Suprapubic skin (tissue), 4 donors: ENCODE measurements at regions not wholly inside any gene's neighbourhood (a gene's known extent, or its start where the extent isn't known, plus 50 kb on each side); places are given as distances from the start of the nearest gene placed in this dataset.

Source experiments
- DNase-seq, 2 donors: peaks; one replicate each; pipeline ENCODE4 v3.0.0-alpha.2; 2019; ENCODE audit warnings: low spot score in 2 of 2
- H3K27ac ChIP-seq: fragments of 200-600 bp; sonication (generic); one replicate; pipeline ENCODE4 v1.5.1; 2019
- H3K27me3 ChIP-seq: fragments of 200-600 bp; sonication (generic); one replicate; pipeline ENCODE4 v1.5.1; 2019
- H3K36me3 ChIP-seq: fragments of 200-600 bp; sonication (generic); one replicate; pipeline ENCODE4 v1.5.1; 2019
- H3K4me1 ChIP-seq: fragments of 200-600 bp; sonication (generic); one replicate; pipeline ENCODE4 v1.5.1; 2019
- H3K4me3 ChIP-seq: fragments of 200-600 bp; sonication (generic); one replicate; pipeline ENCODE4 v1.5.1; 2019; ENCODE audit warnings: mild to moderate bottlenecking
- H3K9me3 ChIP-seq: fragments of 200-600 bp; sonication (generic); one replicate; pipeline ENCODE4 v1.5.1; 2019
- EP300 ChIP-seq: sonication (generic); formaldehyde crosslinking; IDR thresholded peaks from one replicate; pipeline ENCODE4 v1.6.1; 2017; ENCODE audit warnings: antibody characterized with exemption
- POLR2A ChIP-seq, 2 donors: fragments of 450-650 bp; IDR thresholded peaks; one replicate each; pipeline ENCODE4 v1.6.1; 2017; ENCODE audit warnings: antibody characterized with exemption in 2 of 2, mild to moderate bottlenecking in 2 of 2, moderate library complexity in 2 of 2
- POLR2AphosphoS5 ChIP-seq, 3 donors: sonication (generic); formaldehyde crosslinking; IDR thresholded peaks; one replicate each; pipeline ENCODE4 v1.6.1; 2017; ENCODE audit warnings: antibody characterized with exemption in 3 of 3
- WGBS: methylation state at CpG from one replicate; pipeline ENCODE4 v1.1.5; 2018; 5-methylcytosine and 5-hydroxymethylcytosine counted together
- TF ChIP-seq, protein P1 (sequence below), 2 donors: fragments of 200-600 bp in 1 of 2; fragments of 450-650 bp in 1 of 2; sonication (generic) in 1 of 2; IDR thresholded peaks; one replicate each; pipeline ENCODE4 v1.5.1; 2016 to 2019; ENCODE audit warnings: antibody characterized with exemption in 2 of 2, mild to moderate bottlenecking in 1 of 2, moderate library complexity in 1 of 2

GRCh38 chr17:13909901-13910519, 159.3 kb upstream of the COX10 start:
- Histone ChIP-seq H3K4me1 (no peaks in the 10 kb centered on the region), H3K36me3 (no peaks in the 10 kb centered on the region), H3K9me3 (no peaks in the 10 kb centered on the region), H3K27ac (no peak overlapping the region), H3K27me3 (no peaks in the 10 kb centered on the region), H3K4me3 (no peak overlapping the region)
- no peak for DNase-seq
- TF ChIP-seq POLR2AphosphoS5 (IDR thresholded peaks at IDR 0.05) (no peak), POLR2A (IDR thresholded peaks at IDR 0.05) (no peak), EP300 (no peak)
- TF ChIP-seq, protein P1, sequence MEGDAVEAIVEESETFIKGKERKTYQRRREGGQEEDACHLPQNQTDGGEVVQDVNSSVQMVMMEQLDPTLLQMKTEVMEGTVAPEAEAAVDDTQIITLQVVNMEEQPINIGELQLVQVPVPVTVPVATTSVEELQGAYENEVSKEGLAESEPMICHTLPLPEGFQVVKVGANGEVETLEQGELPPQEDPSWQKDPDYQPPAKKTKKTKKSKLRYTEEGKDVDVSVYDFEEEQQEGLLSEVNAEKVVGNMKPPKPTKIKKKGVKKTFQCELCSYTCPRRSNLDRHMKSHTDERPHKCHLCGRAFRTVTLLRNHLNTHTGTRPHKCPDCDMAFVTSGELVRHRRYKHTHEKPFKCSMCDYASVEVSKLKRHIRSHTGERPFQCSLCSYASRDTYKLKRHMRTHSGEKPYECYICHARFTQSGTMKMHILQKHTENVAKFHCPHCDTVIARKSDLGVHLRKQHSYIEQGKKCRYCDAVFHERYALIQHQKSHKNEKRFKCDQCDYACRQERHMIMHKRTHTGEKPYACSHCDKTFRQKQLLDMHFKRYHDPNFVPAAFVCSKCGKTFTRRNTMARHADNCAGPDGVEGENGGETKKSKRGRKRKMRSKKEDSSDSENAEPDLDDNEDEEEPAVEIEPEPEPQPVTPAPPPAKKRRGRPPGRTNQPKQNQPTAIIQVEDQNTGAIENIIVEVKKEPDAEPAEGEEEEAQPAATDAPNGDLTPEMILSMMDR (IDR thresholded peaks at IDR 0.05), result no peak
- WGBS, result 93% methylated on average over 9 of the region's 11 CpGs

DNA sequence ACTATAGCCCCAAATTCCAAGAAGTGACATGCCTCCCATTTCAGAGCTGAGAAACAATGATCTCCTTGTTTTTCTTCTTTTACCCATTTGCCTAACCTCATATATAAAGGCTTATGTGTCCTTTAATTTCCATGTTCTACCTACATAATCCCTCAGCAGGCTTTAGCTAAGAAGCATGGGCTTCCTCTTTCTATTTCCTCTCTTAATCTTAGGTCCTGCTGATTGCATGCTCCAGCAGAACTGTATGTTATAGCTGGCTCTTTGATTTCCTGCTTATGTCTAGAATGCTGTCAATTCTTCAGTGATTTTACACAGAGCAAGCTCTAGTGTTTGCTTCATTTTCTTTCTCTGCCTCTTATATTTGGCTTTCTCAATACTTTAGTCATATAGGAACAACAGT, 151.7 kb upstream of the COX10 start:
- no peak for DNase-seq
- no peak overlapping the region for H3K4me3 ChIP-seq
- no peaks in the 10 kb centered on the region for H3K27me3 ChIP-seq
- no peaks in the 10 kb centered on the region for H3K36me3 ChIP-seq
- TF ChIP-seq POLR2A (IDR thresholded peaks at IDR 0.05) (no peak), POLR2AphosphoS5 (IDR thresholded peaks at IDR 0.05) (no peak), EP300 (no peak)
- TF ChIP-seq, protein P1 (IDR thresholded peaks at IDR 0.05), result no peak
- H3K27ac ChIP-seq, result no peak overlapping the region
- H3K9me3 ChIP-seq, result no peaks in the 10 kb centered on the region
- no peaks in the 10 kb centered on the region for H3K4me1 ChIP-seq

DNA sequence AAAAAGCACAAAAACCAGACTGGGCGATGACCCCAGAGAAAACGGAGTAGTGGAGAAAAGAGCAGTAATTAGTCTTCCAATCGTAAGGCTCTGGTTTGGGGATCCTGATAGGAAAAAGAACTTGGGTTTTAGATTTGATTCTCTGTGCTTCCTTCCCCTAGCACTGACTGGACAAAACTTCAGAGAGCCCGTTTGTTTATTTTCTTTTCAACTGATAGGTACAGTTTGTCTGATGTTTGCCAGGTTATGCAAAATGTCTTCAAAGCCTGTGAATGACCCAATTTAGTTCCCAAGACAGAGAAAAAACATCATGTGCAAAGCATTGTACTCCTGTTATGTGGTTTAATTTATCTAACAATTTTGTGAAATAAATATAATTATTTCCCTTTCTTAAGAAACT, 151.1 kb upstream of the COX10 start:
- no peaks in the 10 kb centered on the region for H3K4me1 ChIP-seq
- H3K4me3 ChIP-seq, result no peak overlapping the region
- H3K9me3 ChIP-seq, result no peaks in the 10 kb centered on the region
- no peak overlapping the region for H3K27ac ChIP-seq
- H3K27me3 ChIP-seq, result no peaks in the 10 kb centered on the region
- H3K36me3 ChIP-seq, result no peaks in the 10 kb centered on the region
- 78% methylated on average over 4 of the region's 4 CpGs for WGBS
- no peak for TF ChIP-seq POLR2A (IDR thresholded peaks at IDR 0.05)
- no peak for TF ChIP-seq POLR2AphosphoS5 (IDR thresholded peaks at IDR 0.05)
- TF ChIP-seq, protein P1 (IDR thresholded peaks at IDR 0.05), result no peak
- no peak for TF ChIP-seq EP300
- DNase-seq, result no peak

DNA sequence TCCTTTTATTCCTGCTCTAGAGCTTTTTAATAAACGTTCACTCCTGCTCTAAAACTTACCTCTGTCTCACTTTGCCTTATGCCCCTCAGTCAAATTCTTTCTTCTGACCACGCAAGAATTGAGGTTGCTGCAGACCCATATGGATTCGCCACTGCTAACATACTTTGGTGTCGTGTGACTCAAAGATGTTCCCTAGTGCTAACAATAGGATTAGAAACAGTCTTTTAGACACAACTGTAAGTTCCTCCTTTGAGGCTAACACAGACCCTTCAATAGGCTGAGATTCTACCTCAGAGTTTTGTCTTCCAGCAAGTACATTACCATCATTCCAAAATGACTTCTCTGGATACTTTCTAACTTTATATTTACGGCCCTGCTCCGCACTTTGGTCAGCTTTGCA, 149.5 kb upstream of the COX10 start:
- Histone ChIP-seq H3K9me3 (no peaks in the 10 kb centered on the region), H3K27ac (no peak overlapping the region), H3K36me3 (no peaks in the 10 kb centered on the region), H3K4me1 (no peaks in the 10 kb centered on the region), H3K27me3 (no peaks in the 10 kb centered on the region), H3K4me3 (no peak overlapping the region)
- WGBS, result 83% methylated on average over 6 of the region's 6 CpGs
- TF ChIP-seq POLR2AphosphoS5 (IDR thresholded peaks at IDR 0.05) (no peak), EP300 (no peak), POLR2A (IDR thresholded peaks at IDR 0.05) (no peak)
- TF ChIP-seq, protein P1 (IDR thresholded peaks at IDR 0.05), result no peak
- DNase-seq, result no peak

GRCh38 chr17:13920413-13920812, 148.9 kb upstream of the COX10 start:
- DNase-seq, result no peak
- no peaks in the 10 kb centered on the region for H3K4me1 ChIP-seq

More at GRCh38 chr17:13920413-13920812, 148.9 kb upstream of the COX10 start:
- Histone ChIP-seq H3K27me3 (no peaks in the 10 kb centered on the region), H3K27ac (no peak overlapping the region), H3K36me3 (no peaks in the 10 kb centered on the region), H3K9me3 (no peaks in the 10 kb centered on the region), H3K4me3 (no peak overlapping the region)
- TF ChIP-seq POLR2AphosphoS5 (IDR thresholded peaks at IDR 0.05) (no peak), EP300 (no peak), POLR2A (IDR thresholded peaks at IDR 0.05) (no peak)
- TF ChIP-seq, protein P1 (IDR thresholded peaks at IDR 0.05), result no peak
- 71% methylated on average over 3 of the region's 3 CpGs for WGBS
